Mucosa of descending colon (tissue), 3 donors: ENCODE measurements at regions not wholly inside any gene's neighbourhood (a gene's known extent, or its start where the extent isn't known, plus 50 kb on each side); places are given as distances from the start of the nearest gene placed in this dataset.

ENCODE experiments used
- ATAC-seq: fragments of 200-7000 bp; cut with Tn5 transposase; one replicate; pipeline ENCODE4 v1.9.1; 2020; ENCODE audit warnings: mild to moderate bottlenecking, moderate library complexity
- DNase-seq, 3 donors: peaks; one replicate each; pipeline ENCODE4 v3.0.0-alpha.2; 2020
- H3K36me3 ChIP-seq: fragments of 200-600 bp; one replicate; pipeline ENCODE4 v1.8.0; 2021; ENCODE audit warnings: low read depth, mild to moderate bottlenecking
- H3K4me1 ChIP-seq: fragments of 200-600 bp; one replicate; pipeline ENCODE4 v1.8.0; 2021; ENCODE audit warnings: low read depth, mild to moderate bottlenecking
- H3K4me3 ChIP-seq: fragments of 200-600 bp; one replicate; pipeline ENCODE4 v1.8.0; 2021; ENCODE audit warnings: mild to moderate bottlenecking
- H3K9me3 ChIP-seq: fragments of 200-600 bp; one replicate; pipeline ENCODE4 v1.8.0; 2021; ENCODE audit warnings: mild to moderate bottlenecking
- intact Hi-C, 2 donors: fragments of 100-400 bp; cut with DNase I in 1 of 2; cut with micrococcal nuclease in 1 of 2; formaldehyde crosslinking; loops; one replicate each; pipeline versions ENCODE4 v1.11.0 to v1.11.1; 2022; cut with DNase I, micrococcal nuclease
- TF ChIP-seq, protein P1 (sequence below): fragments of 200-600 bp; IDR thresholded peaks from one replicate; pipeline ENCODE4 v1.8.0; 2022; ENCODE audit warnings: antibody characterized with exemption, mild to moderate bottlenecking
- donor health status: DM: no; HTN: no; CAD: no; lungs with moderate emphysema.
- donor health status: DM: no; HTN: no; CAD: no.
- donor health status: DM: no; HTN: yes; CAD: no.

- TF ChIP-seq, protein P1, sequence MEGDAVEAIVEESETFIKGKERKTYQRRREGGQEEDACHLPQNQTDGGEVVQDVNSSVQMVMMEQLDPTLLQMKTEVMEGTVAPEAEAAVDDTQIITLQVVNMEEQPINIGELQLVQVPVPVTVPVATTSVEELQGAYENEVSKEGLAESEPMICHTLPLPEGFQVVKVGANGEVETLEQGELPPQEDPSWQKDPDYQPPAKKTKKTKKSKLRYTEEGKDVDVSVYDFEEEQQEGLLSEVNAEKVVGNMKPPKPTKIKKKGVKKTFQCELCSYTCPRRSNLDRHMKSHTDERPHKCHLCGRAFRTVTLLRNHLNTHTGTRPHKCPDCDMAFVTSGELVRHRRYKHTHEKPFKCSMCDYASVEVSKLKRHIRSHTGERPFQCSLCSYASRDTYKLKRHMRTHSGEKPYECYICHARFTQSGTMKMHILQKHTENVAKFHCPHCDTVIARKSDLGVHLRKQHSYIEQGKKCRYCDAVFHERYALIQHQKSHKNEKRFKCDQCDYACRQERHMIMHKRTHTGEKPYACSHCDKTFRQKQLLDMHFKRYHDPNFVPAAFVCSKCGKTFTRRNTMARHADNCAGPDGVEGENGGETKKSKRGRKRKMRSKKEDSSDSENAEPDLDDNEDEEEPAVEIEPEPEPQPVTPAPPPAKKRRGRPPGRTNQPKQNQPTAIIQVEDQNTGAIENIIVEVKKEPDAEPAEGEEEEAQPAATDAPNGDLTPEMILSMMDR: no peak
- Histone ChIP-seq H3K36me3 (no peaks in the 10 kb centered on the region), H3K4me3 (no peak overlapping the region), H3K9me3 (no peaks in the 10 kb centered on the region), H3K4me1 (no peaks in the 10 kb centered on the region)
- intact Hi-C loops: no loop called here
- no peak for DNase-seq
- no peak for ATAC-seq
Measured at GRCh38 chr13:30138511-30138910, 168.8 kb downstream of the KATNAL1 start.

GRCh38 chr13:30135868-30136267, 171.5 kb downstream of the KATNAL1 start:
- DNase-seq: no peak
- no peak for ATAC-seq

DNA sequence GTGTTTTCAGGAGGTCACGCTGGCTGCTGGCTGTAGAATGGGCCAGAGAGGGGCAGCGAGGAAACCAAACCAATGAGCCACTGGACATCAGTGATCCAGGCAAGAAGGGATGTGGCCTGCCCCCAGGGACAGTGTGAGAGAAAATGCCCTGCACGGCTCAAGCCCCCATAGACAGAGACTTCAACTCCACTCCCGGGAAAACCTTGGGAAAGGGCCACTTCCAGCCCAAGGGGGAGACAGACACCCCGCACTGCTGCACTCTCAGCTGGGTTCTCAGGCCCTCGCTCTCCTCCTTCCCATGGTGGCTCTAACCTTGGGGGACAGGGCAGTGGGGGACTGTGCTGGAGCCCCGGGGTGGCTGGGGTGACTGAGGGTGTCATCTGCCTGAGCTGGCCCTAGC, 172.0 kb downstream of the KATNAL1 start:
- ATAC-seq (no peak), DNase-seq (no peak)
- Histone ChIP-seq H3K4me3 (no peak overlapping the region), H3K4me1 (peaks cover 5% of the 10 kb centered on the region), H3K36me3 (no peaks in the 10 kb centered on the region), H3K9me3 (no peaks in the 10 kb centered on the region)
- TF ChIP-seq, protein P1: no peak
- intact Hi-C loops: no loop called here

More at GRCh38 chr13:30135868-30136267, 171.5 kb downstream of the KATNAL1 start:
- TF ChIP-seq, protein P1: no peak
- H3K36me3 ChIP-seq: no peaks in the 10 kb centered on the region
- H3K4me3 ChIP-seq: no peak overlapping the region
- peaks cover 5% of the 10 kb centered on the region for H3K4me1 ChIP-seq
- no peaks in the 10 kb centered on the region for H3K9me3 ChIP-seq
- intact Hi-C loops: no loop called here

GRCh38 chr13:30134578-30134977, 172.8 kb downstream of the KATNAL1 start:
- H3K4me3 ChIP-seq: no peak overlapping the region
- TF ChIP-seq, protein P1: no peak
- H3K9me3 ChIP-seq: no peaks in the 10 kb centered on the region
- intact Hi-C loops: loop anchor here in 1 of 2 donors (5.0 kb wide), 1 partner anchor 733 kb away; no protein-coding TSS in a partner anchor
- DNase-seq (no peak), ATAC-seq (no peak)
- H3K4me1 ChIP-seq: peaks cover 5% of the 10 kb centered on the region
- H3K36me3 ChIP-seq: no peaks in the 10 kb centered on the region

GRCh38 chr13:30133996-30134395, 173.4 kb downstream of the KATNAL1 start:
- ATAC-seq (no peak), DNase-seq (no peak)
- intact Hi-C loops: loop anchor here in 1 of 2 donors (5.0 kb wide), 1 partner anchor 733 kb away; no protein-coding TSS in a partner anchor
- TF ChIP-seq, protein P1: no peak
- Histone ChIP-seq H3K9me3 (no peaks in the 10 kb centered on the region), H3K4me3 (no peak overlapping the region), H3K4me1 (peaks cover 5% of the 10 kb centered on the region), H3K36me3 (no peaks in the 10 kb centered on the region)

DNA sequence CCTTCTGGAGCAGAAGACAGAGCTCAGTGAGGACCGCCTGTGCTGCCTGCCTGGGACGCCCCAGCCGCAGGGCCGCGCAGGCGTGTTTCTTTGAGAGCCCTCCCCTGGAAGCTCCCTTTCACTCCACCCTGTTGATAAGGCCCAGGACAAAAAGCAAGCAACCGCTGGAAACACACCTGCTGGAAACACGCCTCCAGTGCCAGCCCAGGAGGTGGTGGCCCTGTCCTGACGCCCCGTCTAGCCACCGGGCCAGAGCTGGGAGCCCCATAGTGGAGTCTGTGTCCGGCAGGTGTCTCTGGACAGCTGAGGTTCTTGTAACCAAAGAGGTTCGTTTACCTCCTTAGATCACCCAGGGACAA, 173.8 kb downstream of the KATNAL1 start:
- intact Hi-C loops: loop anchor here in 1 of 2 donors (5.0 kb wide), 1 partner anchor 734 kb away; no protein-coding TSS in a partner anchor
- no peak overlapping the region for H3K4me3 ChIP-seq

More for the DNA sequence above, 173.8 kb downstream of the KATNAL1 start:
- DNase-seq: peak; percentile 79 to 80 (median 79)
- TF ChIP-seq, protein P1: no peak
- no peaks in the 10 kb centered on the region for H3K36me3 ChIP-seq
- no peaks in the 10 kb centered on the region for H3K9me3 ChIP-seq
- peaks cover 5% of the 10 kb centered on the region for H3K4me1 ChIP-seq
- ATAC-seq: peak; percentile 91
